Suprapubic skin (tissue), 4 donors: ENCODE measurements at regions not wholly inside any gene's neighbourhood (a gene's known extent, or its start where the extent isn't known, plus 50 kb on each side); places are given as distances from the start of the nearest gene placed in this dataset.

Experiments
- CTCF ChIP-seq, 2 donors: fragments of 200-600 bp in 1 of 2; fragments of 450-650 bp in 1 of 2; sonication (generic) in 1 of 2; IDR thresholded peaks; one replicate each; pipeline ENCODE4 v1.5.1; 2016 to 2019; ENCODE audit warnings: antibody characterized with exemption in 2 of 2, mild to moderate bottlenecking in 1 of 2, moderate library complexity in 1 of 2
- EP300 ChIP-seq: sonication (generic); formaldehyde crosslinking; IDR thresholded peaks from one replicate; pipeline ENCODE4 v1.6.1; 2017; ENCODE audit warnings: antibody characterized with exemption
- POLR2A ChIP-seq, 2 donors: fragments of 450-650 bp; IDR thresholded peaks; one replicate each; pipeline ENCODE4 v1.6.1; 2017; ENCODE audit warnings: antibody characterized with exemption in 2 of 2, mild to moderate bottlenecking in 2 of 2, moderate library complexity in 2 of 2
- POLR2AphosphoS5 ChIP-seq, 3 donors: sonication (generic); formaldehyde crosslinking; IDR thresholded peaks; one replicate each; pipeline ENCODE4 v1.6.1; 2017; ENCODE audit warnings: antibody characterized with exemption in 3 of 3

- TF ChIP-seq CTCF (IDR thresholded peaks at IDR 0.05): no peak
- TF ChIP-seq POLR2A (IDR thresholded peaks at IDR 0.05): no peak
- TF ChIP-seq POLR2AphosphoS5 (IDR thresholded peaks at IDR 0.05): no peak
- no peak for TF ChIP-seq EP300
These were observed 531.2 kb upstream of the GHITM start for GRCh38 chr10:83607959-83608745.
